Hematopoietic multipotent progenitor cell treated with erythropoietin and hydrocortisone succinate and interleukin-3 and kit ligand, for 8 days (in vitro differentiated cells): ENCODE measurements at regions not wholly inside any gene's neighbourhood (a gene's known extent, or its start where the extent isn't known, plus 50 kb on each side); places are given as distances from the start of the nearest gene placed in this dataset.

Source experiments
- DNase-seq: peaks from one replicate; pipeline ENCODE4 v3.0.0-alpha.2; 2015

DNA sequence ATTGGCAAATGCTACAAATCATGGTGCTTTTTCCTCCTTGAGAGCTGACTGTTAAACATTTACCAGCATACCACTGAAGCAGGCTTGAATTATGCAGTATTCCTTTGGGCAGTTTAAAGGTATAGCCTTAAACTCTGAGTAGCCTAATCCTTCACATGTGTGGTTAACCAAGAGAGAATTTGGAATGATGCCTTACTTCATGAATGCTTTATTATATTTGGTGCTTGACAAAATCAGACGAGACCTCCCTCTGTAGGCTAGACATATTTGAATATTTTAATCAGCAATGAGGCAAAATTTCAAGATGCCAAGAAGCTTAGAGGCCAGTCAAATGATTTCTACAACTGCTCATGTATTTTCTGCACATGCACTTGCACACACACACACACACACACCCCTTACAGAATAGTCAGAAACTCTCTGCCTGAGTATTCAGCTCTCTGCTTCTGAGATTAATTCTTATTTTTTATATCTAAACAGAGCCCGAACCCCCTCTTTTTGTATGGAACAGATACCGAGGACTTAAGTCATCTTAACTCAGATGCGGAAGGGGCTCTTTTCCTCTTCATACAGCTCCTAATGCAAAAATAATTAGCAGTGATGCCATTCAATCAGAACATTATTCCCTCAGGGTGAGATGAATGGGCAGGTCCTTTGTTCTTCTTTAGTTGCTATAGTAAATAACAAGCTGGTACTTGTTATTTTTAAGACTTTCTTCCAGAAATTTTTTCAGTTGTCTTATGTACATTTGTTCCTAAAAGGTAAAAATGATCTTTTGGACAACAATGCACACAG, 195.5 kb upstream of the TMC3 start:
- no peak for DNase-seq

GRCh38 chr15:81567924-81568323, 193.9 kb upstream of the TMC3 start:
- DNase-seq = no peak

DNA sequence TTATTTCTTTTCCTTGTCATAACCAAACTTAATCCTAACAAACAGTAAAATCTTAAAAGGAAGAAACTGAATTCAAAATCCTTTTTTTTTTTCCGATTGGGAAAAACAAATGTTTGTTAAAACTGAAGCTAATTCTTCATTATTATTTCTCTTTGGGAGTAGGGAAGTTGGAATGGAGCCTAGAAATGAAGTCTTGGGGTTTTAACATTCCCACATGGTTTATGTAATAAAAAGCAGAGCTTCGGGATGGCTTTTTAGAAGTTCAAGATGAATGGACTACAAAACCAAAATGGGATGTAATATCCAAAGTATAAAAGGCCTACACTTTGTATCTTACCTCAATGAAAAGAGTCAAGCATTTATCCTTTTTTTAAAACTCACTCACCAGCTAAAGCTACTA, 189.0 kb upstream of the TMC3 start:
- no peak for DNase-seq

GRCh38 chr15:81560405-81560804, 186.4 kb upstream of the TMC3 start:
- no peak for DNase-seq

DNA sequence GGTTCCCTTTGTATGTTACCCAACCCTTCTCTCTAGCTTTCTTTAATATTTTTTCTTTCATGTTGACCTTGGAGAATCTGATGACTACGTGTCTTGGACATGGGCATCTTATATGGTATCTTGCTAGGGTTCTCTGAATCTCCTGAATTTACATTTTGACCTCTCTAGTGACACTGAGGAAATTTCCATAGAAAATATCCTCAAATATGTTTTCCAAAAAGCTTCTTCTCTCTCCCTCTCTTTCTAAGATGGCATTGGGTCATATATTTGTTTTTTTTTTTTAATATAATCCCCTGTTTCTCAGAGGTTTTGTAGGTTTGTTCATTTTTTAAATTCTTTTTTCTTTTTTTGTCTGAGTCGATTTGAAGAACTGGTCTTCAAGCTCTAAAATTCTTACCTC, 184.0 kb upstream of the TMC3 start:
- DNase-seq = no peak

- no peak for DNase-seq
These were observed 181.3 kb upstream of the TMC3 start for GRCh38 chr15:81555346-81555745.

- DNase-seq = no peak
These were observed 174.5 kb upstream of the TMC3 start for GRCh38 chr15:81548365-81549130.

DNA sequence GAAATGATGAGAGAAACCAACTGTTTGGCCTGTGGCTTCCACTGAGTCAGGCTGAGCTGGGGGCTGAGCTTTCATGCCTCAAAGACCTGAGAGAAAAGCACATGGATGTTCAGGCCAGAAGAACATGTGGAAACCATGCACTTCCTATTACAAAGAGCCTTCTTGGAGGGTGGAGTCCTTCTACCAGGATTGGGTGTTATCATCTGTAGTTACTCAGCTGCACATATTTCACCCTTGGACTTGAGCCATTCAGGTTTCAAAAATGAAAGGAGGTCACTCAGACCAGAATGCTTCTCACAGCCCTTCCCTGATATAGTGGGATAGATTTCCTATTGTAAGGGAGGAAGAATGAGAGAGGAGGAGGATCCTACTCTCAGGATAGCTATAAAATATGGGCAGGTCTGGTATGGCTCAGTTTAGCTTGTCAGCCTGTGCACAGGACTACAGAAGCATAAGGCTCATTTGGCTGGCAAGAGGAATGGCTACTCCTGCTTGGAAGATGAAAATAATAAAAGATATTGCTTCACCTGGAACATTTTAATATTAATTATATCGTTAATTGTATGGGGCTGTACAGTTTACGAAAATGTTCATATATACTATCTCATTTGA, 173.6 kb upstream of the TMC3 start:
- no peak for DNase-seq

GRCh38 chr15:81544385-81544784, 170.4 kb upstream of the TMC3 start:
- DNase-seq = no peak

GRCh38 chr15:81540909-81541308, 166.9 kb upstream of the TMC3 start:
- DNase-seq = no peak

GRCh38 chr15:81536356-81536755, 162.3 kb upstream of the TMC3 start:
- no peak for DNase-seq

GRCh38 chr15:81534124-81534523, 160.1 kb upstream of the TMC3 start:
- no peak for DNase-seq

- DNase-seq = no peak
These were observed 158.0 kb upstream of the TMC3 start for GRCh38 chr15:81532001-81532400.

- no peak for DNase-seq
These were observed 157.1 kb upstream of the TMC3 start for GRCh38 chr15:81531109-81531592.

- no peak for DNase-seq
These were observed 156.3 kb upstream of the TMC3 start for GRCh38 chr15:81530271-81530691.

- DNase-seq = no peak
These were observed 155.5 kb upstream of the TMC3 start for GRCh38 chr15:81529481-81529880.

DNA sequence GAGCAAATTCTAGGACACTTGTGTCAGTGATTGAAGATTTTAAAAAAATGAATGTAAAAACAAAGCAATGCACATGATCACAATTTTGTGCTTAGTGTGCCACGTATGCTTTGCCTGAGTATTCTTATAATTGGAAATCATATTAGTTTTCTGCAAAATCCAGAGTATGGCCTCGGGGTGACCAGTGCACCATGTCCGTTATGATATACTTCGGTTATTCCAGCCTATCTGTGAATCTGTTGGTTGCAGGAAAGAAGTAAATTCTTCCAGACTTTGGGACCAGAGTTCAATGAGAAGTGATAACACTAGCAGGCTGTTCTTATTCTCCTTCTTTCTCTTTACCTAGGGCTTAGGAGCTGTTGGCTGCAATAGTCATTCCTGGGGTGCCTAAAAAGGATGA, 152.0 kb upstream of the TMC3 start:
- DNase-seq = no peak

DNA sequence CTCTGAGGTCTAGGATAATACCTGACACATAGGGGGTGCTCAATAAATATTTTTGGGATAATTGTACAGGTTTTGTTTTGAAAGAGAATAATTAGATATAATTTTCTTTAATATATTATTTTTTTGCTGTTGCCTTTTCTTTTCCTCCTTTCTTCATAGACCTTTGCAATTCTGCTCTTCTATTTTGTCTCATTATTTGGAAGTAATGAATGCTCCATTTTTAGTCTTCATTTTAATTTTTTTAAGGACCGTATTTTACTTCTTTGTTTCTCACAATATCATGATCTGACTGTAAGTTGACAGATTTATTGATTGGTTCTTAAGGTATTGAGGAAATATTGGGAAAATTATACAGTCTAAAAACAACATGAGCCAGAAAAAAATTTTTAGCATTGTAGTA, 150.5 kb upstream of the TMC3 start:
- DNase-seq = no peak

DNA sequence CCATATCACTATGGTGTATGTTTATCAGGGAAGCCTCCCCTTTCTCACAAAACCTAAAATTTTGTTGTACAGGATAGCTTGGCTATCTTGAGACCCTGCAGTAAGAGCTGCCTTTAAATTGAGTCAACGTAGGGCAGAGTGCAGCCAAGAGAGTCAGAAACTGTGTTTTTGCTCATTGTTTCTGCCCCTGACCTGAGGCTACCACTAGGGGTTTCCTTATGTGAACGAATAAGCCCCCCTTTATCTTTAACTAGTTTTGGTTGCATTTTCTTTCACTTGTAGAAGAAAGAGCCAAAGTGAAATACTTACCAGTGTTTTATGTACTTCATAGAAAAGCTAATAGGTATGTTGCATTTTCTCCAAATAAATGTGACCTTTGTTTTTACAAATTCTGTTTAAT, 149.9 kb upstream of the TMC3 start:
- DNase-seq = no peak

DNA sequence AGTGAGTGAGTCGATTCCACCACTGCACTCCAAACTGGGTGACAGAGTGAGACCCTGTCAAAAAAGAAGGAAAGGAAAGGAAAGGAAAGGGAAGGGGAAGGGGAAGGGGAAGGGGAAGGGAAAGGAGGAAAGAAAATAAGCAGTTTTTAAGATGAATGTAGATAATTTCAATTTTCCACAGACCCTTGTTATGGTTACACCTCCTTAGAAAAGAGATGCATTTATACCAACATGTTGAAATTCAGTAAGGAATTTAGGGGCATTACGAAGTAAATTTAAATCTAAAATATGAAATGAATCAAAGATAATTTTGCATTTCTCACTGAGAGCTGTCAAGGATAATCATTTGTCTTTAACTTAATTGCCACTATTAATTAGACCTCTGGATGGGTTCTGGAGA, 146.5 kb upstream of the TMC3 start:
- DNase-seq = no peak

DNA sequence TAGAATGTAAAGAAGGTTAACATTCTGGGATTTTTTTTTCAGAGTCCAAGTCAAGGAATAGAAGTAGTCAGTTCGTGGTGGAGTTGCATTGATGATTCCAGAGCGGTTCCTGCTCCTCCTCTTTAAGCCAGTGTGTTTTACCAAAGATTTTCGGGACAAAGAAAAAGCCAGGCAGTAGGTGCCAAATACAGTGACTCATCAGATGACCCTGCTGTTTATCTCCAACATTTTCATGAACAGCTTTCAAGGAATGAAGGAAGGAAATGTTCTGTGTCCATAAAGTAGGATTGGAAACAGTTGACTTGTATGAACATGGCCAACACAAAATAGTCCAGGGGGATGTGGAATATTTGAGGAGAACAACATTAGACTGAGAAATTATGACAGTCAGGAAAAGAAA, 142.4 kb upstream of the TMC3 start:
- no peak for DNase-seq

DNA sequence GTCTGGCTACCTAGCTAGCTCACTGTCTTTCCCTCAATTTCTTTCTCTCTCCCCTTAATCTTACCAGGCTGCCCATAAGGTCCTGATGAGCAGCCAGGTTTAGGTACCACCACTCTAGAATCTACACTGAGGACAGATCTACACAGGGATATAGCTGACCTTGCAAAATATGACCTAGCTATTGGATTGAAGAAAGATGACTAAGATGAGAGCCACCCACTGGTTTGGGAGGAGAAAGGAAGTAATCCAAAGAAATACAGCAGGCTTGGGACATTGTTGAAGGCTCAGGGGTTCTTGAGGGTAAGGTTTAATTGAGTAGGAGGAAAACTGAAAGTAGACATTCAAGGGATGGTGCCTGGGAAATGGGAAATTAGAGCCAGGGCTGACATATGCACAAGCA, 142.0 kb upstream of the TMC3 start:
- no peak for DNase-seq

DNA sequence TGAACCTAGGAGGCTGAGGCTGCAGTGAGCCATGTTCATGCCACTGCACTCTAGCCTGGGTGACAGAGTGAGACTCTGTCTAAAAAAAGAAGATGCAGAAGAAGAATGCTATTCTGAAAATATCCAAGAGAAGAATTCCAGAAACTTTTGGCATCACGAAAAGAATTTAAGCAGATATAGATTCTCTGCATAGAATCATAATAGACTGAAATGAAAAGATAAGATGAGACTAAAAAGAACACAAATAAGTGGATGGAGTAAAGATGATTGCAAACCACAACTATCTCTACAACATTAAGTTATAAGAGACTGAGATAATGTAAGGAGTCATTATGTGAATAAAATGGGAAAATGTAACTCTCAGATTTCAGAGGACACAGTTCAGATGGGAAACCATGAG, 140.7 kb upstream of the TMC3 start:
- no peak for DNase-seq

DNA sequence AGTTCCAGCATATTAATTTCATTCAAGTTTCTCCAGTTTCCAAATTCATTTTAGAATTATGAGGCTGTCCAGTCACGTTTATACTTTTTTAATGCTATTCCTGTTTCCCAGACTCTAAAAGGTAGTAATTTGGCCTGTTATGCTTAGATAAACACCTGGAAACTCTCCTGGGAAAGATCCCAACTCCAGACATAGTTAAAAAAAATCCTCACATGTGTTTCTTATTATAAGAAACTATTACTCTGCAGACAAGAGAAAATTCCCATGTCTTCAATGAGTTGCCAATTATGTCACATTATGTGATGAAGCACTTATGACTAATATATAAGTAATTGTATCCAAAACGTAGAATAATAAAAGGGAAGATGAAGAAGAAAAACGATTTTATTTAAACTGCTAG, 137.1 kb upstream of the TMC3 start:
- DNase-seq = no peak
